Endometrium (tissue), 2 donors: ENCODE measurements at regions not wholly inside any gene's neighbourhood (a gene's known extent, or its start where the extent isn't known, plus 50 kb on each side); places are given as distances from the start of the nearest gene placed in this dataset.

Experiments
- FAIRE-seq: peaks from 2 replicates; lab custom pipeline; 2012; peaks lifted over from hg19 to GRCh38; lab: Jason Lieb, UNC
- donor health status: control.
- donor health status: control.

- no peak for FAIRE-seq
Observed at GRCh38 chr11:104588970-104589369, 309.3 kb downstream of the CASP12 start.

DNA sequence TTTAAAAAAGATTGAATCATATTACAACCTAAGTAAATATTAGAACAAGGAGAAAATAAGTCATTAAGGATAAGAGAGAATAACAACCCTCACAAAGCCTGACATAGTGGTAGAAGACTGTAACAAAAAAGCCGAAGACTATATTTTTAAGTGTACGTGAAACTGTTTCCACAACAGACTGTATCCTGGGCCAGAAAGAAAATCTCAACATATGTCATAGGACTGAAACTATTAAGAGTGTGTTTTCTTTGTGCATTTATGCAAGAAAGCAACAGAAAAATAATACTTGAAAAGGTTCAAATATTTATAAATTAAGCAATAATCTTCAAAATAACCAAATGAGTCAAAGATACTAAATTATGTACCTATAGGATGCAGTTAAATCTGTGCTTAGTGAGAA lies 309.8 kb downstream of the CASP12 start:
- no peak for FAIRE-seq

DNA sequence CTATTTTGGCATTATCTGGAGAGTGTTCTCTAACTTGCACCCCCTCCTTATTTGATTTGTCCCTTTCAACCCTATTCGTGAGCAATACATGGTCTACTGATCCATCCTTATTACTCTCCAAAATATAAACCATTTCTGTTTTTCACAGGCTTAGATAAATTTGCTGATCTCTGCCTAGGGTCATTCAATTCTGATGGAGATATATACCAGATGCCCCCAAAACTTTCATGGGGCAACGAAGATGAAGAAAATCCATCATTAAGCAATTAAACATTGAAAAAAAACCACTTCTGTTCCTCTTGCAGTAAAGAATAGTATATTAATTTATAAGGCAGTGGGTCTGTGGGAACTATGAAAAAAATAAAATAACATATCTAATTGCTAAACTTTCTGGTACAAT lies 313.4 kb downstream of the CASP12 start:
- FAIRE-seq = no peak

GRCh38 chr11:104583857-104584256 lies 314.4 kb downstream of the CASP12 start:
- no peak for FAIRE-seq

- FAIRE-seq = no peak
Observed at GRCh38 chr11:104582431-104582830, 315.8 kb downstream of the CASP12 start.

DNA sequence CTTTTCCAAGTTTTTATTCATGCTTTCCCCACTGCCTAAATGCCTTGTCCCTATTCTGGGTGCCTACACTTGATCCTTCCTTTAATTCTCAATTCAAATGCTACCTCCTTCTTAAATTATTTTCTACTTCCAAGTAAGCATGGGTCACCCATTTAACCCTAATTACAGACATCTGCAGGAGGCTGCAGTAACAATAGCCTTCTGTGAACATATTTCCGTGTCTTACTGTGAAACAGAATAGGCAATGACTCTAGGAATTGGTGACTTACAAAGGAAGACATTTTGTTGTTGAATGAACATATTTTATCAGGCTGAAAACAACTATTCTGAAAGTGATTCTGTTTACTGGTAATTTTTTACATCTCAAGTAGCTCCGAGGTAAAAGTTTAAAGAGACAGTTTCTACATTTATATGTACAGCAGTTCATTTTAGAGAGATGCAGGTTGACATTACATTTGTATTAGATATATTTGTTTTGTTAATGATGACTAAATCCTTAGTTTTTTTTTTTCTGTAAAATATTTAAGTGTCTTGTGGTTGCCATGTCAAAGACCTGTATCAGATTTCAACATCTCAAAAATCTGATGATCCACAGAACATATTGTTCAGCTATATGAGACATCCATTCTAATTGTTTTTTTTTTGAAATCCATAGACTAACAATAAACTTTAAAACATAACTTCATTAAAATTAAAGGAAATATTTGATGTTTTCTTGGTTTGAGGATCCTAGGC lies 316.8 kb downstream of the CASP12 start:
- FAIRE-seq = no peak

- FAIRE-seq = no peak
Observed at GRCh38 chr11:104573441-104573990, 324.7 kb downstream of the CASP12 start.

- no peak for FAIRE-seq
Observed at GRCh38 chr11:104572279-104572678, 326.0 kb downstream of the CASP12 start.

DNA sequence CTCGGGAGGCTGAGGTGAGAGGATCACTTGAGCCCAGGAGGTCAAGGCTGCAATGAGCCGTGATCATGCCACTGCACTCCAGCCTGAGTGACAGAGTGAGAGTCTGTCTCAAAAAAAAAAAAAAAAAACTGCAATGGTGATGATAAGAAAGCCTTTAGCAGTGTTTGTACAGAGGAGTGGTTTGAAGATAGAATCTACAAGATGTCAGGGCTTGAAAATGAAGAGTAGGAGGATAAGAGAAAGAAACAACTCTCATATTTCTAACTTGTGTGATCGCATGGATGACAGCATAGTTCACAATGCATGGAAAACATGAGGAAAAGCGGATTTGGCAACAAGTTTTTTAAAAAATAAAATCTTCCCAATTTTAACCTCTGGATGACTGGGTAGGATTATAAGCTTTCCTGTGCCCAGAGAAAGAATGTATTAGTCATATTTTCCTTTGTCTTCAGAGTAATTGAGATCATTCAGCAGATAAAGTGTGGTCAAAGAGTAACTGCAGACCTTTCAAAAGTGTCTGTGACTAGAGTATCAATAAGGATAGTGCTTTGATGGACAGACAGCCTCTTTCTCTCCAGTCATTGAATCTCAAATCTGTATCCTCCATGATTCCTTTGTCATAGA lies 328.1 kb downstream of the CASP12 start:
- FAIRE-seq = no peak

GRCh38 chr11:104565583-104565961 lies 332.7 kb downstream of the CASP12 start:
- no peak for FAIRE-seq

DNA sequence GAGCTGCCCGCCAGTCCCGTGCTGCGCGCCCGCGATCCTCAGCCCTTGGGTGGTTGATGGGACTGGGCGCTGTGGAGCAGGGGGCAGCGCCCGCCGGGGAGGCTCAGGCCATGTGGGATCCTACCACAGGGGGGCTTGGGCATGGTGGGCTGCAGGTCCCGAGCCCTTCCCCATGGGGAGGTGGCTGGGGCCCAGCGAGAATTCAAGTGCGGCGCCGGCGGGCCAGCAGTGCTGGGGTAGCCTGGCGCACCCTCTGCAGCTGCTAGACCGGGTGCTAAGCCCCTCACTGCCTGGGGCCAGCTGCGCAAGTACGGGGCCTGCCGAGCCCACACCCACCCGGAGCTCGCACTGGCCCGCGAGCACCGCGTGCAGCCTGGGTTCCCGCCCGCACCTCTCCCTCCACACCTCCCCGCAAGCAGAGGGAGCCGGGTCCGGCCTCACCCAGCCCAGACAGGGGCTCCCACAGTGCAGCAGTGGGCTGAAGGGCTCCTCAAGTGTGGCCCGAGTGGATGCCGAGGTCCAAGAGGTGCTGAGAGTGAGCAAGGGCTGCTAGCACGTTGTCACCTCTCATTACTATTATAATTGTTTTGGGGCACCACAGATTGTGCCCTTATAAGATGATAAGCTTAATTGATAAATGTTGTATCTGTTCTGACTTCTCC lies 333.2 kb downstream of the CASP12 start:
- FAIRE-seq = no peak

DNA sequence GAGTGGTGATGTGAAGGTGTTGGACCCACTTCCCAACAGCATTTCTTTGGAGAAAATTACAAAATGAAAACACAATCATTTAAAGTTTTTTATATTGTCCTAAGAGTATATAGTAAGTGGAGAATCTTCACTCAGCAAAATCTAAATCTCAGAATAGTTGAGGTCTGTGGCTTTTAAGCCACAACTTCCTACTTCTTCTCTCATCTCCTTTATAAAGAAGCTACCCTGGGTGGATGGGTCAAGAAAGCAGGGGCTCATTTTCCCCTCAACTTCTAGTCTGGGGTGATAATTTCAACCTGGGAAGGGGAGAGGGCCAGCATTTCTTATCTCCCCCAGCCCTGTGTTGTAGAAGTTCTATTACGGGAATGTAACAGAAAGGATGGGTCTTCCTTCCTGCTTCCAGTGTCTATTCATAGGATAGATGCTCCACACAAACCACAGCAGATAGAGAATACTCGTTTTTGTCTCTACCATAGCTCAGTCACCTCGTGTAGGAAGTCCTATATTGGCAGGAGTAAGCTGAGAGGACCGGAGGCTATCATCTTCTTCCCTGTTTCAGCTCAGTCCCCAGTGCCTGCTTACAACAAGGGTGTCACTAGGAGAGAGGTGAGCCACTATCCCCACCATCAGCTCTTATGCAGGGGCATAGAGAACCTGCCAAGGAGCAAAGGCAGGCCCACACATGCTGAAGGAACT lies 341.5 kb downstream of the CASP12 start:
- no peak for FAIRE-seq

DNA sequence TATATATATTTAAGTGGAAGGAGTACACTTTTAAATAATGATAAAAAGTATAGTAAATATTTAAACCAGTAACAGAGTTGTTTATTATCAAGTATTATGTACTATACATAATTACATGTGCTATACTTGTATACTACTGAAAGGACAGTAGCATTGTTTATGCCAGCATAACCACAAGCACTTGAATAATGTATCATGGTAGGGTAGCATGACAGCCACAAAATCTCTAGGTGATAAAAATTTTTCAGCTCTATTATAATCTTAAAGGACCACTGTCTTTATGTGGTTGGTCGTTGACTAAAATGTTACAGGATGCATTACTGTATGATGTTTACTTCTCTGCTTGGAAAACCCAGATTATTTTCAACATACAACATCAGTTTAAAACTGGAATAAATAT lies 349.2 kb downstream of the CASP12 start:
- no peak for FAIRE-seq

DNA sequence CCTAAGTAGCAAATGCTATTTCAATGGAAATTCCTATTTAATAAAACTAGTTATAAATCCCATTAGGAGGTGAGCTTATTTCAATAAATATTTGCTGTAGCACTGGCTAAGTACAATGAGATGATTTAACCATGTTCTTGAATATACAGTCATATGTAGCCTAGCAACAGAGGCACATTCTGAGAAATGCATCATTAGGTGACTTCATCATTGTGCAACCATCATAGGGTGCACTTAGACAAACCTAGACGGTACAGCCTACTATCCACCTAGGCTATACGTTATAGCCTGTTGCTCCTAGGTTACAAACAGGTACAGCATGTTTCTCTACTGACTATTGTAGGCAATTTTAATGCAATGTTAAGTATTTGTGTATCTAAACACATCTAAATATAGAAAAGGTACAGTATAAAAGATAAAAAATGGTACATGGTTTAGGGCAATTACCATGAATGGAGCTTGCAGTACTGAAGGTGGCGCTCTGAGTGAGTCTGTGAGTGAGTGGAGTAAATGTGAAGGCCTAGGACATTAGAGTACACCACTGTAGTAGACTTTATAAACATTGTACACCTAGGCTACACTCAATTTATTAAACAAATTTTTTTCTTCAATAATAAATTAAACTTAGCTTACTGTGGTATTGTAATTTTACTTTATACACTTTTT lies 350.1 kb downstream of the CASP12 start:
- FAIRE-seq = no peak

DNA sequence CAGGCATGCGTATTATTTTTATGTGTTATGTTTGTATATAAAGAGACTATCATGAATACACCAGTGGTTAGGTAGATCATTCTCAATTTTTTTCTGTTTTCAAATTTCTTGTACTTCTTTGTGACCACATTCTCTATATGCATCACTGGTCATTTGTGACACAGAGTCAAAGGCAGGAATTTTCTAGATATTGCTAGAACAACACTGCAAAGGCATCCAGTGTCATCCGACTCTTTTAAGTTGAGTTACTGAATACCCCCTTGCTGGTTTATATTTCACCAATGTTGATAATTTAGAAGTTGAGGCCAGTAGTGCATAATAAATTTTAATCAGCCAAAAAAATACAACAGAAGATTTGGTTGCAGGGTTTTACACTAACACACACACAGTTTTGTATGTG lies 351.8 kb downstream of the CASP12 start:
- FAIRE-seq = no peak

- no peak for FAIRE-seq
Observed at GRCh38 chr11:104541701-104542100, 356.6 kb downstream of the CASP12 start.

GRCh38 chr11:104538313-104538712 lies 359.9 kb downstream of the CASP12 start:
- no peak for FAIRE-seq

GRCh38 chr11:104534278-104534677 lies 364.0 kb downstream of the CASP12 start:
- no peak for FAIRE-seq

GRCh38 chr11:104531894-104532293 lies 366.4 kb downstream of the CASP12 start:
- no peak for FAIRE-seq

- no peak for FAIRE-seq
Observed at GRCh38 chr11:104531075-104531474, 367.1 kb upstream of the PDGFD start.

DNA sequence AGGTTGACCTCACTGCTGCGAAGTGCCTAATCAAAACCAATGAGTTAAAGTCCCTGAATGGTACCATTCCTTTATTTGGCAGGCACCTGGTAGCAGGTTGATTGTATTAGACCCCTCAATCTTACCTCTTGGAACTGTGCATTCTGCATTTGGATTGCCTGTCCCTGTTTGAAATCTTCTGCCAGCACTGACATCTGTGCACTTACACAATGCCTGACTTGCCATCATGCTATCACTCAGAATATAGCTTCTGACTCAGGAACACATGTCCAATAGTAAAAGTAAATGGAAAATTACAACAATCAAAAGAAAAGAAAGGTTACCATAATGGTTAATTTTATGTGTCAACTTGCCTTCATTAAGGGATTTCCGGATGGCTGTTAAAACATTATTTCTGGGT lies 366.0 kb upstream of the PDGFD start:
- no peak for FAIRE-seq

- FAIRE-seq = no peak
Observed at GRCh38 chr11:104529213-104529612, 365.3 kb upstream of the PDGFD start.
